Amniotic epithelial cell (primary cell): ENCODE measurements at regions not wholly inside any gene's neighbourhood (a gene's known extent, or its start where the extent isn't known, plus 50 kb on each side); places are given as distances from the start of the nearest gene placed in this dataset.

Source experiments
- DNase-seq: peaks from one replicate; pipeline ENCODE4 v3.0.0-alpha.2; 2010; ENCODE audit warnings: low read depth

DNA sequence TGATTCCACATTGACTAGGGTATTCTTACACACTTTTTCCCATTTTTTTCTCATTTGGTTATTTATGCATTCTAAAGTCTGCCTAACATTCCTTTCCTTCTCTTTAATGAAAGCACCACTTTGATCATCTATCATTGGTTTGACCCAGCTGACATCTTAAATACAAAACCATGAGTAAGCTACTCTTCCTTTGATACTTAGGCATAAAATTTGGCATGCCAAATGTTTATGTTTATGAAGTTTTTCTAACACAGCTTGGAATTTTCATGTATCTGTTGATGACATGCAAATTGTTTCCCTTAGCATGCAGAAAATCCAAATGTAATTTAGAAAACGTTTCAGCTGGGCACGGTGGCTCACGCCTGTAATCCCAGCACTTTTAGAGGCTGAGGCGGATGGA, 534.9 kb downstream of the QKI start:
- DNase-seq: no peak

- no peak for DNase-seq
Observed at GRCh38 chr6:163948250-163948649, 533.7 kb downstream of the QKI start.

DNA sequence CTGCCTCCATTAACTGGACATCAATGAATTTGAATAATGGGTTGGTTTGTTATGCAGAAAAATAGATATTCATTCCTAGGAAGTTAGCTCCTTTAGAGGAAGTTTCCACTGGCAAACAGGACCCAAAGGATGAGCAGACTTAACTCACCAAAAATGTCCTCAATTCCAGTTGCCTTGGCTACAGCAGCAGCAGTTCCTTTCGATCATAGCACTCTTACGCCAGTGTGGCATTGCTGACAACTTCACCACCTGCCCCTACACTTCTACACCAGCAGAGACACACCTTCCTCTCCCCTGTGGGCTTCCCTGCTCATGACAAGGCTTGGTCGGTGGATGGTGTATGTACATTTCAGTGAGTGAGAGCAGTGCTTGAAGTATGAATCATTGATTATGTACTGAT, 532.8 kb downstream of the QKI start:
- no peak for DNase-seq

DNA sequence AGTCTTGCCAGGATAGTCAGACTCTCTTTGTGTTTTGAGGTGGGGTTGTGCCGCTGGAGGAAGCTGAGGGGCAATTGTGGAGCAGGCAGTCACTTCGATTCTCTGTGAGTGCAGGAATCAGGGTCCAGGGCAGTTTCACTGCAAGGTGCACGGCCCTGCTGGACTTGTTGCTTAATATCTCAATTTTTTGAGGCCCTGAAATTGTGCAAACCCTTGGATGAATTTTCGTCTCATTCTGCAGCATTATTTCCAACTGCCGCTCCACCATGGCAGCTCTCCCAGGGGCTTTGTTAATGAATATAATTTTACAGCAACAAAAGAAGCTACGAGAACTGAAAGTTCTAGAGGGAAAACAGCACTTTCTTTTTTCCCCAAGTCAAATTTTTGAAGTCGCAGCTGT, 531.9 kb downstream of the QKI start:
- no peak for DNase-seq

DNA sequence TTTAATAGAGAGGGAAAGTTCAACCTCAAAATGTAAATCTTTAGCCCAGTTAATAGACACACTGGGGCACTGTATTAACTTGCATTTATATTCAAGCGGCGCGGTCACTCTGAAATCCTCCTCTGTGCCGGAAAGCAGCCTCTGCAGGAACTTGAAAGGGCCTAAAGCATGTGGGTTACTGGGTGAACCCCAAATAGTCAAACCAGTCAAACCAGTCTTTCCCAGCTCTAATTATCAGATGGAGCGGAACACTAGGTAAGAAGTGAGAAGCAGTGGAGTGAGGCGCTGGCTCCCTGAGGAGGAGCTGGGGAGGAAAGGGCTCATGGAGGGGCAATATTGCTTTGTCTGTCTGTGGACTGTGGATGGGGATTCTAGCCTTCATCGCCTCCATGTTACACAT, 531.3 kb downstream of the QKI start:
- DNase-seq: no peak

DNA sequence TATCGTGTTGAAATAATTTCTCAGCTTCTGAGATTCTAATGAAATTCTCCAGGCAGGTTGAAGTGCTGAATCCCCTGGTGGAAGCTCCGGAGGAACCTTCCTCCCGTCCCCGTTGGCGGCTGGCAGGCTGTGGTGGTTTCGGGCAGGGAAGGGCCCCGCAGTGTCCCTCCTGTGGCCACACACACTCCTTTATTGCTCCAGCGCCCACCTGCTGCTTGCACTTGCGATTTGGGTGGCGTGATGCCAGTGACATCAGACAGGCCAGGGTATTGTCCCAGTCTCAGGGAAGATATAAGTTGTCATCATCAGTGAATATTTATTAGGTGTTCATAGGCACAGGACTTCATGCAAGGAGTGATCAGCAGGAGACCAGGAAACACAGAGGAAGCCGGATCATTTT, 530.4 kb downstream of the QKI start:
- no peak for DNase-seq

- DNase-seq: no peak
Observed at GRCh38 chr6:163943607-163944385, 529.3 kb downstream of the QKI start.

GRCh38 chr6:163942790-163943189, 528.3 kb downstream of the QKI start:
- no peak for DNase-seq

GRCh38 chr6:163941624-163941976, 527.1 kb downstream of the QKI start:
- no peak for DNase-seq

GRCh38 chr6:163940705-163941623, 526.4 kb downstream of the QKI start:
- DNase-seq: no peak

DNA sequence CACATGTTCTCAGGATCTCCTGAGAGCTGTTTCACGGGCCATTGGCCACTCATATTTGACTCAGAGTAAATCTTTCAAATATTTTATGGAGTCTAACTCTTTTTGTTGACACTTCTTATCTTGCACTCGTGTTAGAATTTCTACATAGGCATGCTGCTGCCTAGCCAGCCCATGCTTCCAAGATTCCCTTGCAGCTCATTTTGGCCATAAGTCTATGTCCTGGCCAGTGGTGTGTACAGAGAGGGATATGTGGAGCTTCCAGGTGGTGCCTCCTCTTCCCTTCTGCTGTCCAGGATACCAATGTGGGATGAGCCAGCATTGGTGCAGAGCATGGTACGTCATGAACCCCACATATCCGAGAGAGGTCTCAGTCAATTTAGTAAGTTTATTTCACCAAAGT, 522.6 kb downstream of the QKI start:
- no peak for DNase-seq

- no peak for DNase-seq
Observed at GRCh38 chr6:163935158-163935762, 520.7 kb downstream of the QKI start.

DNA sequence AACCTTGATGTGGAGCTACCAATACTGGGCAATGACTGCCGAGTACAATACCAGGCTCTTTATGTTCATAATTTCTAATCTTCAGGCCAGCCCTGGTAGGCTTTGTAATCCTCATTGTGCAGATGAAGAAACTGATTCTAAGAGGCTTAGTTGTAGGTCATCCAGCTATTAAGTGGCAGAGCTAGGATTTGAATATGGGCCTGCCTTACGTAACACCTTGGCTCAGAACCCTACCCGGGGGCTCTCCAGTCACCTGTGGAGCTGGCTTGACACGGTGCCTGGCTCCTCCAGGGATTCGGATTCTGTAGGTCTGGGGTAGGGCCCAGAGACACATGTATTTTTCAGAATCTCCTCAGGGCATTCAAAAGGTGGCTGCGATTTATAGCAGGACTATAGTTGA, 515.5 kb downstream of the QKI start:
- no peak for DNase-seq

- DNase-seq: no peak
Observed at GRCh38 chr6:163929538-163929937, 515.0 kb downstream of the QKI start.

GRCh38 chr6:163926642-163927041, 512.1 kb downstream of the QKI start:
- DNase-seq: no peak

GRCh38 chr6:163925839-163926238, 511.3 kb downstream of the QKI start:
- no peak for DNase-seq

GRCh38 chr6:163923658-163924411, 509.3 kb downstream of the QKI start:
- no peak for DNase-seq

DNA sequence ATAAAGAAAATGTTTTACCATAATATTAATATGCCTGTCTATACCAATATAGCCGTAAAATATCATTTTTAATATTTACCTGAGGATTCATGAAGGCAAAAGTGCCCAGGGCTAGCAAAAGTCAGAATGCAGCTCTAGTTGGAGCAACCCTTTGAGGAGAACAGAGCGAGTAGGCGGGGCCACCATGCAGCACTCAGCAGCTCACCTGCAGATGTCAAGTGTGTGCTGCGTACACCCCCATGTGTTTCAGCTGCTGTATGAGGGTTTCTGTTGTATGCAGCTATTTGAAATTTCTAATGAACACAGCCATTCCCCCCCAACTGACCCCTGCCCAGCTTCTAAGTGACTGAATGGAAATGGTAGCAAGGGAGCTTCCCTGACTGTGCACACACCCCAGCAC, 508.0 kb downstream of the QKI start:
- no peak for DNase-seq

DNA sequence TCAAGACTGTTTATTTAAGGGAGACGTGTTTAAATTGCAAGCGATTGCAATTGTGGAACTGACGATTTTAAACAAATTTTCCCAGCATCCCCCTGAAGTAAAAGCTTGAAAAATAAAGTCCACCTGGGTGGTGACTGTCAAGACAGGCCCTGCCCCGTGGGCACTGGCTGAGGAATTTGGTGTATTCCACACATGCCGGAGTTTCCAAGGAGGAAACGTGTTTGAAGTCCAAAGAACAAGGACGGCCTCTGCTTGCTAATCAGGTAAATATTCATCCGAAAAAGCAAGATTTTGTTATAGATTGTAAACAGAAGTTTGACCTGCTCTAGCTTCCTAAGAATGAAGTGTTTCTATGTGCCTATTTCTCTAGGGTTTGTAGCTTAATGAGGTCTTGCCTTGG, 505.1 kb downstream of the QKI start:
- no peak for DNase-seq

- DNase-seq: no peak
Observed at GRCh38 chr6:163916315-163917081, 502.0 kb downstream of the QKI start.

DNA sequence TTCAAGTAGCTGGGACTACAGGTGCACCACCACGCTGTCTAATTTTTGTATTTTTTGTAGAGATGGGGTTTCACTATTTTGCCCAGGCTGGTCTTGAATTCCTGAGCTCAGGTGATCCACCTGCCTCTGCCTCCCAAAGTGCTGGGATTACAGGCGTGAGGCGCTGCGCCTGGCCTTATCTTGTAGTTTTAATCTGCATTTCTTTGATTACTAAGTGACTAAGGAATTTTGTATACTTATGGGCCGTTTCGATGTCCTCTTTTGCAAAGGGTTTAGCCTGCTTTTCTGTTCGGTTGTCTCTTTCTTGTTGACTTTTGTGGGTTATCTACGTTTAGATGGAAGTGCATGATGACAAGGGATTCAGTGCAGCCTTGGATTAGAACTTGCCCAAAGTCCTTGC, 500.6 kb downstream of the QKI start:
- no peak for DNase-seq

- no peak for DNase-seq
Observed at GRCh38 chr6:163913045-163913444, 498.5 kb downstream of the QKI start.
